ENCODE measurements at regions not wholly inside any gene's neighbourhood (a gene's known extent, or its start where the extent isn't known, plus 50 kb on each side); places are given as distances from the start of the nearest gene placed in this dataset.
"Not testable (repeated sequence)": the region's sequence is repeated elsewhere in the genome, so short reads cannot be mapped to it uniquely, and the experiment has no call there.

- in situ Hi-C loops (cut with MboI; ENCODE audit: low pct_ligation_motif_present in 1 of 4, low pct_unique_long_range_greater_than_20kb in 1 of 4, low sequenced_read_pairs in 3 of 4) = no loop called here
- TF ChIP-seq, protein P1, sequence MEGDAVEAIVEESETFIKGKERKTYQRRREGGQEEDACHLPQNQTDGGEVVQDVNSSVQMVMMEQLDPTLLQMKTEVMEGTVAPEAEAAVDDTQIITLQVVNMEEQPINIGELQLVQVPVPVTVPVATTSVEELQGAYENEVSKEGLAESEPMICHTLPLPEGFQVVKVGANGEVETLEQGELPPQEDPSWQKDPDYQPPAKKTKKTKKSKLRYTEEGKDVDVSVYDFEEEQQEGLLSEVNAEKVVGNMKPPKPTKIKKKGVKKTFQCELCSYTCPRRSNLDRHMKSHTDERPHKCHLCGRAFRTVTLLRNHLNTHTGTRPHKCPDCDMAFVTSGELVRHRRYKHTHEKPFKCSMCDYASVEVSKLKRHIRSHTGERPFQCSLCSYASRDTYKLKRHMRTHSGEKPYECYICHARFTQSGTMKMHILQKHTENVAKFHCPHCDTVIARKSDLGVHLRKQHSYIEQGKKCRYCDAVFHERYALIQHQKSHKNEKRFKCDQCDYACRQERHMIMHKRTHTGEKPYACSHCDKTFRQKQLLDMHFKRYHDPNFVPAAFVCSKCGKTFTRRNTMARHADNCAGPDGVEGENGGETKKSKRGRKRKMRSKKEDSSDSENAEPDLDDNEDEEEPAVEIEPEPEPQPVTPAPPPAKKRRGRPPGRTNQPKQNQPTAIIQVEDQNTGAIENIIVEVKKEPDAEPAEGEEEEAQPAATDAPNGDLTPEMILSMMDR (IDR thresholded peaks at IDR 0.05) = no peak
- TF ChIP-seq POLR2A (IDR thresholded peaks at IDR 0.05) (no peak), POLR2AphosphoS5 (IDR thresholded peaks at IDR 0.05) (no peak), EP300 (IDR thresholded peaks at IDR 0.05; ENCODE audit: low read depth) (no peak)
- Histone ChIP-seq H3K27ac (no peak overlapping the region), H3K9me3 (no peaks in the 10 kb centered on the region), H3K4me1 (no peaks in the 10 kb centered on the region), H3K4me3 (no peak overlapping the region), H3K36me3 (peaks cover 0 to 14% (median 5%) of the 10 kb centered on the region in 4 donors), H3K27me3 (no peaks in the 10 kb centered on the region)
- intact Hi-C loops (cut with DNase I; ENCODE audit: low total_unique reads) = no loop called here
- DNase-seq = no peak
- 74 to 76% methylated on average over 4 to 5 of the region's 5 CpGs for WGBS, 2 donors (ENCODE audit: low coverage in 1 of 2)
Measured at GRCh38 chr17:47057830-47058229, 78.8 kb upstream of the RPRML start.

DNA sequence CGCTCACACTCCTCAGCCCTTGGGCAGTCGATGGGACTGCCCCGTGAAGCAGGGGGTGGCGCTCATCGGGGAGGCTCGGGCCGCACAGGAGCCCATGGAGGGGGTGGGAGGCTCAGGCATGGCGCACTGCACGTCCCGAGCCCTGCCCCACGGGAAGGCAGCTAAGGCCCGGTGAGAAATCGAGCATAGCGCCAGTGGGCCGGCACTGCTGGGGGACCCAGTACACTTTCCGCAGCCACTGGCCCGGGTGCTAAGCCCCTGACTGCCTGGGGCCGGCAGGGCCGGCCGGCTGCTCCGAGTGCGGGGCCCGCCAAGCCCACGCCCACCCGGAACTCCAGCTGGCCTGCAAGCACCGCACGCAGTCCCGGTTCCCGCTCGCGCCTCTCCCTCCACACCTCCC is 78.2 kb upstream of the RPRML start:
- H3K4me3 ChIP-seq; H3K27ac ChIP-seq; H3K27me3 ChIP-seq; intact Hi-C loops (cut with DNase I; ENCODE audit: low total_unique reads); in situ Hi-C loops (cut with MboI; ENCODE audit: low pct_ligation_motif_present in 1 of 4, low pct_unique_long_range_greater_than_20kb in 1 of 4, low sequenced_read_pairs in 3 of 4); H3K4me1 ChIP-seq; H3K9me3 ChIP-seq; DNase-seq: not testable (repeated sequence)
- H3K36me3 ChIP-seq = peaks cover 0 to 14% (median 5%) of the 10 kb centered on the region in 4 donors
- 98% methylated on average over 30 of the region's 31 CpGs; no CpG with 5 or more reads in 1 of the 2 donors for WGBS, 2 donors (ENCODE audit: low coverage in 1 of 2)

DNA sequence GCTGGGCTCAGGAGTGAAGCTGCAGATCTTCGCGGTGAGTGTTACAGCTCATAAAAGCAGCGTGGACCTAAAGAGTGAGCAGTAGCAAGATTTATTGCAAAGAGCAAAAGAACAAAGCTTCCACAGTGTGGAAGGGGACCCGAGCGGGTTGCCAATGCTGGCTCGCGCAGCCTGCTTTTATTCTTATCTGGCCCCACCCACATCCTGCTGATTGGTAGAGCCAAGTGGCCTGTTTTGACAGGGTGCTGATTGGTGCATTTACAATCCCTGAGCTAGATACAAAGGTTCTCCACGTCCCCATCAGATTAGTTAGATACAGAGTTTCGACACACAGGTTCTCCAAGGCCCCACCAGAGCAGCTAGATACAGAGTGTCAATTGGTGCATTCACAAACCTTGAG is 77.6 kb upstream of the RPRML start:
- intact Hi-C loops (cut with DNase I; ENCODE audit: low total_unique reads); H3K4me1 ChIP-seq; H3K27ac ChIP-seq; in situ Hi-C loops (cut with MboI; ENCODE audit: low pct_ligation_motif_present in 1 of 4, low pct_unique_long_range_greater_than_20kb in 1 of 4, low sequenced_read_pairs in 3 of 4); H3K27me3 ChIP-seq; H3K9me3 ChIP-seq; H3K4me3 ChIP-seq; DNase-seq: not testable (repeated sequence)
- 89% methylated on average over 9 of the region's 9 CpGs; no CpG with 5 or more reads in 1 of the 2 donors for WGBS, 2 donors (ENCODE audit: low coverage in 1 of 2)
- H3K36me3 ChIP-seq = peaks cover 0 to 14% (median 5%) of the 10 kb centered on the region in 4 donors
